ENCODE measurements at regions not wholly inside any gene's neighbourhood (a gene's known extent, or its start where the extent isn't known, plus 50 kb on each side); places are given as distances from the start of the nearest gene placed in this dataset.

DNA sequence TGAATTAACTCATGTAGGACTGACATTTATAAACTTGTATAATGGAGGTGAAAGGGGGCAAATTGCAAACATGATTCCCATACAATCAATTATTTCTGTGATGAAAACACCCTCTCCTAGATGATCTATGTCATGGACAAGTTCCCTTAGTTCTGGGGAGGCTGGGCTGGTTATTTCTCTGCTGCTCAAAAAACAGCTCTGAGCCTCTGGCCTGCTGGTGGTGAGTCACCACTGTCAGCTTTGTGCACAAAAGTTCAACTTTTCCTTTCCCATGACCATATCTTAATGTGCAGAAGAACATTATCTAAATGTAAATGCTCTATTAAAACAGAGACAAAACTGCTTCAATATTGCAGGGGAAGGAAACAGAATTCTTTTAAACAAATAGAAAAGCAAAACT, 85.0 kb downstream of the HMHB1 start:
- TF ChIP-seq RARB (CRISPR knock-in tag; IDR thresholded peaks at IDR 0.05) (no peak), GLIS3 (CRISPR knock-in tag; IDR thresholded peaks at IDR 0.05) (no peak)
